T47D (cell line): ENCODE measurements at regions not wholly inside any gene's neighbourhood (a gene's known extent, or its start where the extent isn't known, plus 50 kb on each side); places are given as distances from the start of the nearest gene placed in this dataset.

Experiments
- DNase-seq, 2 experiments: peaks; one replicate each; pipeline versions ENCODE4 v3.0.0 to v3.0.0-alpha.2; 2011 to 2012; ENCODE audit warnings: low read depth in 1 of 2, low spot score in 1 of 2
- JUND ChIP-seq: IDR thresholded peaks from 2 replicates; pipeline ENCODE4 v1.6.1; 2012; ENCODE audit warnings: low read depth
- in situ Hi-C: cut with HindIII; loops from 2 replicates; pipeline ENCODE4 v1.10.0; 2016; ENCODE audit warnings: low sequenced_read_pairs, low pct_unique_long_range_greater_than_20kb

DNA sequence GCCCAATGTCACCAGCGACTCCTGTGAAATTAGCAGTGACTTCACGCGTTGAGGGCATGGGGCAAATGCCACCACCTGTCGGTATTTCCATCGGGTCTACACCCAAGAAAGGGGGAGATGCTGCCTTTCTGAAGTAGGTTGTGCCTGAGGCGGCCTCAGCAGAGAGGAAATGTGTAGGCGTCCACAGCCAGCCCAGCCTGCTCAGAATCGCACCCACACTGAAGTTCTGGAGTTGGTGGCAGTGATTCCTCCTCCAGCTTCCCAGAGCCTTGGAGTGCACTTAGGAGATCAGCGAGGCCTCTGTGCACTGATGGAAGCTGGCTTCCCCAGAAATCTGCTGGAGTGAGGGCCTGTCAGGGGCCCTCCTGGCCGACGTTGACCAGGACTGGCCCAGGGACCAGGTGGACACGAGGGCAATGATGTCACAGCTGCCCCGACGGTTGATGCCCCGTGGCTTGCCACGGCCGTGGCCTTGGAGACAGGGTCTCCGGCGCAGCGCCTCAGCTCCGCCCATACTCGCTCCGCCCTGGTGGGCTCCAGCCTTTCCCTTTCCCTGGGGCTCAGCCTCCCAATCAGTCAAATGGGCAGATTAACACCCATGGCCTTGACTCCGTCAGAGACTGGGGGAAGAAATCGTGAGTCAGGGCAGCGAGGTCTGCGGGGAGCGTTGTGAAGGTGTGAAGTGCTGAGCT lies 484.8 kb downstream of the PREX1 start:
- no peak for DNase-seq
- in situ Hi-C loops = no loop called here
- no peak for TF ChIP-seq JUND

DNA sequence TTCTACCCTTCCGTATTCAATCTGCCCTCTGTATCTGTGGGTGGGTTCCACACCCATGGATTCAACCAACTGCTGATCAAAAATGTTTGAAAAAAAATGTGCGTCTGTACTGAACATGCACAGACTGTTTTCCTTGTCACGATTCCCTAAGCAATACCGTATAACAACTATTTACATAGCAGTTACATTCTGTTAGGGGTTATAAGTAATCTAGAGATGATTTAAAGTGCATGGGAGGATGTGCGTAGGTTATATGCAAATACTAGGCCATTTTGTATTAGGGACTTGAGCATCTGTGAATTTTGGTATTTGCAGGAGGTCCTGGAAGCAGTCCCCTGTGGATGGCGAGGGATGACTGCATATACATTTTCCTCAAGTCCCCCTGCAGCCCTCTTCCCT lies 486.9 kb downstream of the PREX1 start:
- DNase-seq = no peak
- TF ChIP-seq JUND = no peak
- in situ Hi-C loops = no loop called here

DNA sequence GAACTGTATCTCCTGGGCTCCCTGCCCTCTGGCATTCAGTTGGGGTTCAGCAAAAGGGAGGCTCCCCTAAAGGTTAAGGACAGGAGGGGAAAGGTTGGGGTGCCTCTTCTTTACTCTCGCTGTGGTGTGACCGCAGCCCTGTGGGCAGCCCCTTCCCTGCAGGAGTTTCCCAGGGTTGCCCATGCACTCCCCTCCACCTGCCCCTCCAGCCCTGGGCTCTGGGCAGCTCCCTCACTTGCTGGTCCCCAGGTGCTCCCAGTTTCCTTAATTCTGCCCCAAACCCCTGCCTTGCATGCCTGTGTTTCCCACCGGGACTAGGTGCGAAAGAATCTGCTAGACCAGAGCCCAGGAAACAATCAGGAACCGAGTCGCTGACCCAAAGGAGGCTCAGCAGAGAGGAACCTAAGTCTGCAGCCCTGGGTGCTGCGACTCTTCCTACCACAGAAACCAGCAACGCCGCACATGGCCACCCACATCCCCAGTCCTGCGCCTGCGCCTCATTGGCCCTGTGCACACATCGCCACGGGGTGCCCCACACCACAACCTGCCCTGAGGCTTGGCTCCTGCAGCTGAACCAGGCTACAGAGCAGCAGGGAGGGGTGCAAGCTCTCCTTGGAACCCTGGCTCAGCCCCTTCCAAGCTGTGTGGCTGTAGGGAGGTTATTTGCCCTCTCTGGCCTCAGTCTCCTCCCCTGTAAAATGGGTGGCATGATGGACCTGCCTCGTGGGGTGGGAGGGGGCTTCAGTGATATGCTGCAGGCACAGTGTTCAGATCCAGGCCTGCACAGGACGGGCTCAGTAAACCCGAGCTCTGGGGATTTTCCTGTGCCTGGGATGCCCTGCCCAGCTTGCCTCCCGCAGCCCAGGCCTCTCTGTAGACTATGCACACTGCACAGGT lies 487.6 kb downstream of the PREX1 start:
- no peak for DNase-seq
- in situ Hi-C loops = no loop called here
- no peak for TF ChIP-seq JUND

DNA sequence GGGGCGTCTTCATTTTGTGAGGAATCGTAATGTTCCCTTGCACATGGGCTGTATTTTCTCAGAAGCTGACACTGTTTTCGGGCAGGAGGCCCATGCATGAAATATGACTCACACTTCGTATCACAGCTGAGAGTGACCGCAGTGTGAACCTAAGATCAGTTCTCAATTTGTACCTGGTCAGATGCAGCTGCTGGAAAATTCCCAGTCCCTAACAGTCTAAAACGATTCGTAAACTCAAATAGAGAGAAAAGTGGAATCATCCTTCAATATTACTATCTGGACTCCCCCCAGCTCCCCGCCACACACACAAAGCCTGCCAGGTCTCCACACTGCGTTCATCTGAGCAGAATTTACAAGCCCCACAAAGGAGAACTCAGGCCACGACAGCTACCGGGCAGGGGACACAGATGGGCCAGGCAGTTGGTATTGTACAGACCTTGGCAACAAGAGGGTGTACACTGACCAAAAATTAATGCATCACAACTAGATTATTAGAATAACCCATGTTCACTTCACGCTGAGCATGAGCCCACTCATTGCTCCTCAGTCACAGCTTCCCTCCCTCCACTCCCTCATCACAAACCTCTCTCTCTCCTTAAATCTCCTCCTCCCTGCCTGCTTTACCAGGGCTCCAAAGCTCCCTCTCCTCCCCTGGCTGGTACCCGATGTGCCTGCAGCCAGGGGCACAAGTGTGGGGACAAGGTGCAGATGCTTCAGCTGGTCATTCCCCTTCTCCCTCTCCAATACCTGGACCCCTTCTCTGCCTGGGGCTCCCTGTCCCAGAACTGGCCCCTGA lies 488.4 kb downstream of the PREX1 start:
- in situ Hi-C loops = no loop called here
- TF ChIP-seq JUND = no peak
- no peak for DNase-seq

DNA sequence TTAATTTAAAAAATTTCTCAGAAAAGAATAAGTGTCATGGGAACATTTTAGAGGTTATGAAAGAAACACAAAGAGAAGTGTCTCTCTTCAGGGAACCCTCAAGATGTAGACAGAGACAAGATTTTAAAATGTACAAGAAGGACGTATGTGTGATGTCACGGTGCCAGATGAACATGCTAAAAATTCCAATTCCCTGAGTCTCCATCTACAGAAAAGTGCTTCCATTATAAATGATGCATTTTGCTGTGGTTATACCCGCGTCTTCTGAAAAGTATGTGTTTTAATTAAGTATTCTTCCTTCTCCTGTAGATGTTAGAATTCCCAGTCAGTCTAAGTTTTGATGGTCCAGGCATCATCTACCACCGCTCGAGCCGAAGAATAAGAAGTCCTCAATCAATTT lies 489.1 kb downstream of the PREX1 start:
- TF ChIP-seq JUND = no peak
- DNase-seq = no peak
- in situ Hi-C loops = no loop called here

DNA sequence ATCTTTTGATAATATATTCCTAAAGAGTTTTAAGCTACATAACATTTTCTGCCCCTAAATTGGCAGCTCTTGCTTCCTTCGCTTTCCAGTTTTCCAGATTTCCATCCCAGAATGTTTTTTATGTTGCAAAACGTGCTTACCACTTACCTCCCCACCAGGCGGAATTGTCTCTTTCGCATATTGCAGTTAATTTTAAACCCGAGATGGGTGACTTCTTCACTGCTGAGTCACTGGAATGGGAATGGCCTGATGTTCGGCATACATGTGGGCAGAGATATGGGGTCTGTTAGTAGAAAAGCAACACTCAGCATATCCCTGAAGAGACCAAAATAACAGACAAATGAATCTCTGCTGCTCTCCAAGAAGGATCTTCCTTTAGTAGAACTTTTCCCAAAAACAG lies 491.2 kb downstream of the PREX1 start:
- DNase-seq = no peak
- TF ChIP-seq JUND = no peak
- in situ Hi-C loops = no loop called here

DNA sequence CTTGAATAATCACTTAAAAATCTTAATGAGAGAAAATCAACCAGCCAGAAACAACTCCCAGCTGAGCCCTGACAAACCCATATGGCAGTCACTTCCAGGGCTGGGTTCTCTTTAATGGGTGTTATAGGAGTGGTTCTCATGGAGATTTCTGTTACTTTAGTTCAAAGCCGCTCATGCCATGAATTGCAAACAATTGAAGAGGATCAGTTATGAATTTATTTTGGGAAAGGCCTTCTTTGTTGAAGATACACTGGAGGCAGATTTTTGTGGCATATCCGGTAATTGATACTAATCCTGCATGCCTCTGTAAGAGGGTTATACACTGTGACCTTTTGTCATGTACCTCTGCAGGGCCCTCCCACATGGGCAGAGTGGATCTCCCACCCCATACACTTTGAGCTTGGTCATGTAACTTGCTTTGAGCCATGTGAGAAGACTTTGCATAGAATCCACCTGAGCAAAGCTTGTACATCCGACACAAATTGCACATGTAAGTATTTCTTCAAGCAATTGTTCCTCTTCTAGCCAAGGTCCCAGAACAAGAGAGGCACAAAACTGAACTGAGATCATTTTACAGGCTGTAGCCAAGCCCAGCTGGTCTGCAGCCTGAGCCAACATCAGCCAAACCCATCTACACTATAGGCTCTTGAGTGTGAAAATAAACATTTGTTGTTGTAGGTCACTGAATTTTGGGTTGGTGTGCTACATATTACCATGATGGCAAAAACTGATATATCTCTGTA lies 492.3 kb downstream of the PREX1 start:
- TF ChIP-seq JUND = no peak
- no peak for DNase-seq
- in situ Hi-C loops = no loop called here

DNA sequence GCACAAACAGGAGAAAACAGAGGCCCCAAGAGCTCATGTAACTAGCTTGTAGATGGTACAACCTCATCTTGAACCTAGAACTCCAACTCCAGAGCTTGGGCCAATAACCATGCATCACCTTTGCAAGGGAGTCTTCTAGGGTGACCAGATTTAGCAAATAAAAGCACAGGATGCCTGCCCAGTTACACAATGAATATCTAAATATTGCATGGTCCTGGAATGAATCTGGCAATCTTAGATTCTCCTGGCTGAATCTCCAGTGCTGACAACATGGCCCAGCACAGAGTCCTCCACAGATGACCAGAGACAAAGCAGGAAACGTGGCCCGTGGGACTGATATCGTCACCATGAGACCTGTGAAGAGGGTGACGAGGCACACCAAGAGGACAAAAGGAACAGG lies 494.1 kb downstream of the PREX1 start:
- no peak for DNase-seq

DNA sequence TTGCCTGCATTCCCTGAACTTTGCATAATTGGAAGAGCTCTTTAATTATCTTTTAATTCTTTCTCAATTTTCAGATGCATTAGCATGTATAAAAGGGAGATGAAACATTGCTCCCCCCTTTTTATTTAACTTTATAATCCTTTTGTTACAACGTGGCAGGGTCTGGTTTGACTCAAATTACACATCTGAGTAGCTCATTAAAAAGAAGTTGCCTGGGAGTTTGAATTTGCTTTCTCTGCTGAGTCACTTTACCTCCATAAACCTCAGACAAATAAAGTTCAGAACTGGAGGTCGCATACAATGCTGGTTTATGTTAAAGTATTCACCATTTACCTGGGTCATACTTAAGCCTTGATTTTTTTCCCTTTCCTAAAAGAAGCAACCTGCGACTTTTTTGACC lies 495.2 kb downstream of the PREX1 start:
- no peak for TF ChIP-seq JUND
- in situ Hi-C loops = no loop called here
- no peak for DNase-seq

More for the DNA sequence above, 494.1 kb downstream of the PREX1 start:
- TF ChIP-seq JUND = no peak
- in situ Hi-C loops = no loop called here

DNA sequence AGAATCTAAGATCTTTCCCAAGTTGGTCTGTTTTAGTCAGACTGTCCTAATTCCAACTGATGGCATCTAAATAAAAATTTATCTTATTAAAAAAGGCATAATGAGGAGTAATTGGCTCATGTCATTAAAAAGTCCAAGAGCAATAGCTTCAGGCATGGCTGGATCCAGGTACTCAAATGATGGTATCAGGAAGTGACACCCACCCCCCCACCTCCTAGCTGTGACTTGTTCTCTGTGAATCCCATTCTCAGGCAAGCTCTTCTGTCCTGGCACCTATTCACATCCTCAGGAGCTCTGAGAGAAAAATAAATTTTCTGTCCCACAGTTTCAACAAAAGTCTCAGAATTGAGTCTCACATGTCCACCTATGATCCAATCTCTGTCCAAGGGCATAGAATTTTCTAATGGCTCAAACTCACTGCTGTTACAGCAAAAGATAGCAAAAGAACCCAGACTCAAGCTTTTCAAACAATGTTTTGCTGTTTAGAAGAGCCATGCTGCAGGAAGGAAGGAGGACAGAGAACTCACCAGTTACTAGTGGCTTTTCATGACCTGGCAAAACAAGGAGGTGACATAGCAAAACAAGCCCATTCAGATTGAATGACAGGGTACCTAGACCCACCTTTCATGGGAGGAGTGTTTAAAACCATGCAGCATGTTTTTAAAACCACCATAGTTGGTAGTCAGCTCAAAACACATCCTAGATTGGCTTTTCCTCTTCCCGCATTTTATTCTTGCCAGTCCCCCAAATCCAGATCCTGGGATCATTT lies 496.1 kb downstream of the PREX1 start:
- TF ChIP-seq JUND = no peak
- in situ Hi-C loops = no loop called here
- no peak for DNase-seq
